SU-DHL-6 (cell line): ENCODE measurements at regions not wholly inside any gene's neighbourhood (a gene's known extent, or its start where the extent isn't known, plus 50 kb on each side); places are given as distances from the start of the nearest gene placed in this dataset.
"Not testable (repeated sequence)": the region's sequence is repeated elsewhere in the genome, so short reads cannot be mapped to it uniquely, and the experiment has no call there.

Experiments used
- H2AFZ ChIP-seq: fragments of 200-600 bp; sonication (generic); 2 replicates; pipeline ENCODE4 v1.6.1; 2014; ENCODE audit warnings: low read depth, mild to moderate bottlenecking, moderate library complexity, mixed read lengths, antibody characterized with exemption, low read length; ENCODE audit not compliant: severe bottlenecking
- H3F3A ChIP-seq: fragments of 200-600 bp; shearing (Covaris generic); 2 replicates; pipeline ENCODE4 v1.6.0; 2016; ENCODE audit warnings: antibody characterized with exemption, mild to moderate bottlenecking; ENCODE audit not compliant: insufficient read depth
- H3K27ac ChIP-seq: fragments of 200-600 bp; sonication (generic); 2 replicates; pipeline ENCODE4 v1.5.1; 2016; ENCODE audit warnings: low read depth, mild to moderate bottlenecking, low read length, moderate library complexity, mixed read lengths
- H3K27me3 ChIP-seq: fragments of 200-600 bp; sonication (generic), shearing (Covaris generic); 2 replicates; pipeline ENCODE4 v1.6.0; 2014; ENCODE audit warnings: mild to moderate bottlenecking, low read length
- H3K36me3 ChIP-seq: fragments of 200-600 bp; sonication (generic); 2 replicates; pipeline ENCODE4 v1.6.1; 2014; ENCODE audit warnings: mild to moderate bottlenecking, low read length, mixed read lengths
- H3K4me2 ChIP-seq: fragments of 300-600, 200-600 bp; shearing (Covaris generic), sonication (generic); 2 replicates; pipeline ENCODE4 v1.6.0; 2014; ENCODE audit warnings: low read length, low read depth, mild to moderate bottlenecking; ENCODE audit not compliant: poor library complexity, severe bottlenecking
- H3K4me3 ChIP-seq: fragments of 200-600 bp; sonication (generic); 2 replicates; pipeline ENCODE4 v1.5.1; 2014; ENCODE audit warnings: antibody characterized with exemption, low read length, mild to moderate bottlenecking, mixed read lengths; ENCODE audit not compliant: insufficient read depth, poor library complexity, severe bottlenecking
- H3K79me2 ChIP-seq: fragments of 200-600 bp; sonication (generic); 2 replicates; pipeline ENCODE4 v1.6.1; 2014; ENCODE audit warnings: mild to moderate bottlenecking, low read length, moderate library complexity; ENCODE audit not compliant: insufficient read depth
- H3K9ac ChIP-seq: fragments of 200-600 bp; sonication (generic); 2 replicates; pipeline ENCODE4 v1.7.0; 2014; ENCODE audit warnings: mild to moderate bottlenecking, low read length
- H3K9me2 ChIP-seq: fragments of 200-600 bp; sonication (generic); replicated peaks from 2 replicates; pipeline ENCODE4 v1.6.1; 2014; ENCODE audit warnings: low read length; ENCODE audit not compliant: insufficient read depth
- H3K9me3 ChIP-seq: fragments of 200-600 bp; sonication (generic); 2 replicates; pipeline ENCODE4 v1.6.1; 2014; ENCODE audit warnings: low read length, mixed read lengths; ENCODE audit not compliant: insufficient read depth
- H4K20me1 ChIP-seq: fragments of 200-600 bp; sonication (generic); 2 replicates; pipeline ENCODE4 v1.6.1; 2014; ENCODE audit warnings: low read depth, mild to moderate bottlenecking, antibody characterized with exemption, low read length, moderate library complexity, mixed read lengths
- EZH2phosphoT487 ChIP-seq: fragments of 200-600 bp; sonication (generic), shearing (Covaris generic); conservative IDR thresholded peaks from 2 replicates; pipeline ENCODE4 v1.6.1; 2018; ENCODE audit warnings: mild to moderate bottlenecking, antibody characterized with exemption, low read length, moderate library complexity, mixed read lengths
- TF ChIP-seq, protein P1 (sequence below): fragments of 200-600 bp; sonication (generic); IDR thresholded peaks from one replicate; pipeline ENCODE4 v1.5.1; 2017; ENCODE audit warnings: antibody characterized with exemption, mild to moderate bottlenecking, low read length, moderate library complexity; ENCODE audit not compliant: insufficient read depth, poor library complexity, severe bottlenecking

DNA sequence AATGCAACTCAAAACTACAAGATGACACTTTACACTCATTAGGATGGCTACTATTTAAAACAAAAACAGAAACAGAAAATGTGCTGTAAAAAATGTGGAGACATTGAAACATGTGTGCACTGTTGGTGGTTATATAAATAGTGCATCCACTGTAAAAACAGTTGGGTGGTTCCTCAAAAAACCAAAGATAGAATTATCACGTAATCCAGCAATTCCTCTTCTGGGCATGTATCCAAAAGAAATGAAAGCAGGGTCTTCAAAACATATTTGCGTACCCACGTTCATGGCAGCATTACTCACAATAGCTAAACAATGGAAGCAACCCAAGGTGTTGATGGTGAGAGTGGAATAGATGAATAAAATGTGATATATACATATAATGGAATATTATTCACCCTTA, 967.2 kb downstream of the TRAM1L1 start:
- H3K27ac ChIP-seq, result no peak overlapping the region
- TF ChIP-seq EZH2phosphoT487, result no peak
- TF ChIP-seq, protein P1, sequence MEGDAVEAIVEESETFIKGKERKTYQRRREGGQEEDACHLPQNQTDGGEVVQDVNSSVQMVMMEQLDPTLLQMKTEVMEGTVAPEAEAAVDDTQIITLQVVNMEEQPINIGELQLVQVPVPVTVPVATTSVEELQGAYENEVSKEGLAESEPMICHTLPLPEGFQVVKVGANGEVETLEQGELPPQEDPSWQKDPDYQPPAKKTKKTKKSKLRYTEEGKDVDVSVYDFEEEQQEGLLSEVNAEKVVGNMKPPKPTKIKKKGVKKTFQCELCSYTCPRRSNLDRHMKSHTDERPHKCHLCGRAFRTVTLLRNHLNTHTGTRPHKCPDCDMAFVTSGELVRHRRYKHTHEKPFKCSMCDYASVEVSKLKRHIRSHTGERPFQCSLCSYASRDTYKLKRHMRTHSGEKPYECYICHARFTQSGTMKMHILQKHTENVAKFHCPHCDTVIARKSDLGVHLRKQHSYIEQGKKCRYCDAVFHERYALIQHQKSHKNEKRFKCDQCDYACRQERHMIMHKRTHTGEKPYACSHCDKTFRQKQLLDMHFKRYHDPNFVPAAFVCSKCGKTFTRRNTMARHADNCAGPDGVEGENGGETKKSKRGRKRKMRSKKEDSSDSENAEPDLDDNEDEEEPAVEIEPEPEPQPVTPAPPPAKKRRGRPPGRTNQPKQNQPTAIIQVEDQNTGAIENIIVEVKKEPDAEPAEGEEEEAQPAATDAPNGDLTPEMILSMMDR, result no peak
- no peaks in the 10 kb centered on the region for H3K36me3 ChIP-seq
- H4K20me1 ChIP-seq, result no peaks in the 10 kb centered on the region
- no peak overlapping the region for H3K9ac ChIP-seq
- no peaks in the 10 kb centered on the region for H3K9me3 ChIP-seq
- no peaks in the 10 kb centered on the region for H3F3A ChIP-seq
- H2AFZ ChIP-seq, result no peak overlapping the region
- H3K9me2 ChIP-seq, result no peaks in the 10 kb centered on the region
- no peak overlapping the region for H3K4me3 ChIP-seq
- no peaks in the 10 kb centered on the region for H3K79me2 ChIP-seq
- H3K4me2 ChIP-seq, result no peak overlapping the region
- no peaks in the 10 kb centered on the region for H3K27me3 ChIP-seq

DNA sequence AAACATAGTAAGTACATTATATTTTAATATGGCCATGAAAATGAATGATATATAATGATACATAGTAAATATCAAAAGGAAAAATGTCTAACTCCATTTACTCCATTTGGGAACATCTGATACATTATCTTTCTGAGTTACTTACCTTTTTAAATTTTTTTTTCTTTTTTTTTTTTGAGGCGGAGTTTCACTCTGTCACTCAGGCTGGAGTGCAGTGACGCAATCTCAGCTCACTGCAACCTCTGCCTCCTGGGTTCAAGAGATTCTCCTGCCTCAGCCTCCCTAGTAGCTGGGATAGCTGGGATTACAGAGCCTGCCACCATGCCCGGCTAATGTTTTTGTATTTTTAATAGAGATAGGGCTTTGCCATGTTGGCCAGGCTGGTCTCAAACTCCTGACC, 972.5 kb downstream of the TRAM1L1 start:
- H3K9me3 ChIP-seq, H3K27ac ChIP-seq, H3K79me2 ChIP-seq, H3F3A ChIP-seq, H3K9ac ChIP-seq, H4K20me1 ChIP-seq, H3K27me3 ChIP-seq, H2AFZ ChIP-seq, H3K4me3 ChIP-seq, H3K36me3 ChIP-seq, H3K9me2 ChIP-seq, H3K4me2 ChIP-seq: not testable (repeated sequence)

DNA sequence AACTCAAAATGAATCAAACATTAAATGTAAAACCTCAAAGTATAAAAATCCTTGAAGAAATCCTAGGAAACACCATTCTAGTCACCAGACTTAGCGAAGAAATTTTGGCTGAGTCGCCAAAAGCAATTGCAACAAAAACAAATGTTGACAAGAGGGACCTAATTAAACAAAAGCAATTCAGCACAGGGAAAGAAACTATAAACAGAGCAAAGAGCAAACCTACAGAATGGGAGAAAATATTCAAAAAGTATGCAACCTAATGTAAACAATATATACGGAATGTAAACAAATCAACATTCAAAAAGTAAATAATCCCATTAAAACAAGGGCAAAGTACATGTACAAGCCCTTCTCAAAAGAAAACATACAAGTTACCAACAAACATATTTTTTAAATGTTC, 974.7 kb downstream of the TRAM1L1 start:
- no peak overlapping the region for H2AFZ ChIP-seq
- no peak overlapping the region for H3K9ac ChIP-seq
- no peaks in the 10 kb centered on the region for H4K20me1 ChIP-seq
- H3F3A ChIP-seq, result no peaks in the 10 kb centered on the region
- H3K36me3 ChIP-seq, result no peaks in the 10 kb centered on the region
- no peaks in the 10 kb centered on the region for H3K9me2 ChIP-seq
- H3K27ac ChIP-seq, result no peak overlapping the region
- TF ChIP-seq, protein P1, result no peak
- TF ChIP-seq EZH2phosphoT487, result no peak
- H3K4me3 ChIP-seq, result no peak overlapping the region
- no peaks in the 10 kb centered on the region for H3K9me3 ChIP-seq
- no peak overlapping the region for H3K4me2 ChIP-seq
- no peaks in the 10 kb centered on the region for H3K79me2 ChIP-seq
- no peaks in the 10 kb centered on the region for H3K27me3 ChIP-seq

DNA sequence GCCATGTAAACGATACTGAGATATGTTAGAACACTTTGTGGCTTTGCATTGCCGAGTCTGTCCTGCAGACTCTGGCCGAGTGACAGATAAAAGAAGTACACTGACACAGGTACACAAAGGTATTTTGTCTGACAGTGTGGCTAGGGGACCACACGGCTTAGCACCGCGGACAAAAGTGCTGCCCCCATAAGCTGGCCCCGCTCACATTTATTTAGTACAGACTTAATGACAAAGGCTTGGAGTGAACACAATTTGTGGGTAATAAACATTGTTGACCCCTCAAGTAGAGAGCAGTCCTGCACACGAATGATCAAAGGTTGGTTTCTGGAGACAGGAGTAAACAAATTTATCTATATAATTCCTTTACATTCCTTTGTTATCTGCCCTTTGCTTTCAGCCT, 976.8 kb downstream of the TRAM1L1 start:
- Histone ChIP-seq H3K9me2 (no peaks in the 10 kb centered on the region), H3K36me3 (no peaks in the 10 kb centered on the region), H4K20me1 (no peaks in the 10 kb centered on the region), H3K4me3 (no peak overlapping the region), H3K4me2 (no peak overlapping the region), H2AFZ (no peak overlapping the region), H3K9me3 (no peaks in the 10 kb centered on the region), H3K9ac (no peak overlapping the region), H3K27me3 (no peaks in the 10 kb centered on the region), H3K27ac (no peak overlapping the region), H3K79me2 (no peaks in the 10 kb centered on the region), H3F3A (no peaks in the 10 kb centered on the region)
- no peak for TF ChIP-seq EZH2phosphoT487
- TF ChIP-seq, protein P1, result no peak
